Right ventricle myocardium superior (tissue), 1 donor: ENCODE measurements at regions not wholly inside any gene's neighbourhood (a gene's known extent, or its start where the extent isn't known, plus 50 kb on each side); places are given as distances from the start of the nearest gene placed in this dataset.

ENCODE experiments used
- ATAC-seq: fragments of 200-7000 bp; cut with Tn5 transposase; one replicate; pipeline ENCODE4 v1.9.1; 2020; ENCODE audit warnings: mild to moderate bottlenecking; ENCODE audit not compliant: poor library complexity
- DNase-seq: peaks from one replicate; pipeline ENCODE4 v3.0.0-alpha.2; 2020
- intact Hi-C: fragments of 100-400 bp; cut with DNase I; formaldehyde crosslinking; loops from one replicate; pipeline ENCODE4 v1.11.2; 2022
- donor health status: DM: no; HTN: yes; CAD: no; lungs with severe emphysema.

GRCh38 chr20:50293284-50294139 is 102.9 kb downstream of the CEBPB start:
- no peak for ATAC-seq
- peak; percentile 42 for DNase-seq
- intact Hi-C loops = no loop called here

GRCh38 chr20:50294164-50295088 is 103.8 kb downstream of the CEBPB start:
- DNase-seq (peak; percentile 32), ATAC-seq (no peak)
- intact Hi-C loops = no loop called here

- DNase-seq (no peak), ATAC-seq (no peak)
- intact Hi-C loops = no loop called here
These were observed 104.7 kb downstream of the CEBPB start for GRCh38 chr20:50295345-50295744.

GRCh38 chr20:50295762-50296449 is 105.3 kb downstream of the CEBPB start:
- no peak for ATAC-seq
- DNase-seq = peak; percentile 49
- intact Hi-C loops = no loop called here

GRCh38 chr20:50296450-50297375 is 106.1 kb downstream of the CEBPB start:
- intact Hi-C loops = no loop called here
- ATAC-seq (peak; percentile 35), DNase-seq (peak; percentile 73)

GRCh38 chr20:50297498-50298376 is 107.1 kb downstream of the CEBPB start:
- ATAC-seq = no peak
- intact Hi-C loops = no loop called here
- DNase-seq = peak; percentile 59

GRCh38 chr20:50298554-50299324 is 108.1 kb downstream of the CEBPB start:
- ATAC-seq (no peak), DNase-seq (peak; percentile 26)
- intact Hi-C loops = no loop called here

- intact Hi-C loops = no loop called here
- ATAC-seq (no peak), DNase-seq (no peak)
These were observed 108.6 kb downstream of the CEBPB start for GRCh38 chr20:50299325-50299629.

GRCh38 chr20:50301165-50301564 is 110.5 kb downstream of the CEBPB start:
- DNase-seq = no peak
- intact Hi-C loops = loop anchor here (10.0 kb wide), 1 partner anchor 154 kb away; no protein-coding TSS in a partner anchor
- no peak for ATAC-seq

GRCh38 chr20:50301712-50302111 is 111.1 kb downstream of the CEBPB start:
- intact Hi-C loops = loop anchor here (10.0 kb wide), 1 partner anchor 153 kb away; no protein-coding TSS in a partner anchor
- DNase-seq = no peak
- ATAC-seq = no peak

- no peak for ATAC-seq
- intact Hi-C loops = loop anchor here (10.0 kb wide), 1 partner anchor 152 kb away; no protein-coding TSS in a partner anchor
- no peak for DNase-seq
These were observed 111.9 kb downstream of the CEBPB start for GRCh38 chr20:50302341-50303057.

GRCh38 chr20:50303573-50304500 is 113.2 kb downstream of the CEBPB start:
- intact Hi-C loops = loop anchor here (10.0 kb wide), 1 partner anchor 151 kb away; no protein-coding TSS in a partner anchor
- ATAC-seq (peak; percentile 26), DNase-seq (peak; percentile 93)

- ATAC-seq (peak; percentile 60), DNase-seq (peak; percentile 86)
- intact Hi-C loops = loop anchor here (10.0 kb wide), 1 partner anchor 150 kb away; no protein-coding TSS in a partner anchor
These were observed 113.8 kb downstream of the CEBPB start for GRCh38 chr20:50304501-50304856.

GRCh38 chr20:50304923-50305635 is 114.4 kb downstream of the CEBPB start:
- intact Hi-C loops = loop anchor here (10.0 kb wide), 1 partner anchor 150 kb away; no protein-coding TSS in a partner anchor
- DNase-seq = peak; percentile 94

More at GRCh38 chr20:50304923-50305635, 114.4 kb downstream of the CEBPB start:
- peak; percentile 76 for ATAC-seq
